Ovary (tissue), 7 donors: ENCODE measurements at regions not wholly inside any gene's neighbourhood (a gene's known extent, or its start where the extent isn't known, plus 50 kb on each side); places are given as distances from the start of the nearest gene placed in this dataset. TPM values are rescaled to one million over a fixed set of nuclear protein-coding genes. Genes with fewer than 3 reads are reported as not detected.

Source experiments
- DNase-seq, 5 donors: peaks; one replicate each; pipeline ENCODE4 v3.0.0-alpha.2; 2019 to 2020
- H3K27ac ChIP-seq, 2 donors: fragments of 200-600 bp; one replicate each; pipeline versions ENCODE4 v1.5.1 to v1.8.0; 2019 to 2022
- H3K27me3 ChIP-seq: fragments of 200-600 bp; one replicate; pipeline ENCODE4 v1.8.0; 2022
- H3K36me3 ChIP-seq: fragments of 200-600 bp; sonication (generic); one replicate; pipeline ENCODE4 v1.5.1; 2019
- H3K4me1 ChIP-seq: one replicate; pipeline ENCODE4 v1.8.1; 2013; ENCODE audit warnings: mild to moderate bottlenecking, moderate library complexity; ENCODE audit not compliant: insufficient read depth
- H3K4me3 ChIP-seq: fragments of 200-600 bp; sonication (generic); one replicate; pipeline ENCODE4 v1.5.1; 2017
- H3K9me3 ChIP-seq, 2 donors: fragments of 200-600 bp in 1 of 2; sonication (generic) in 1 of 2; one replicate each; pipeline versions ENCODE4 v1.5.1 to v1.8.1; 2013 to 2019; ENCODE audit warnings: mild to moderate bottlenecking in 1 of 2, moderate library complexity in 1 of 2
- CTCF ChIP-seq, 3 donors: fragments of 450-650 bp in 2 of 3; fragments of 200-600 bp in 1 of 3; IDR thresholded peaks; one replicate each; pipeline versions ENCODE4 v1.5.1 to v1.8.0; 2016 to 2022; ENCODE audit warnings: antibody characterized with exemption in 3 of 3, mild to moderate bottlenecking in 1 of 3
- EP300 ChIP-seq: sonication (generic); formaldehyde crosslinking; IDR thresholded peaks from one replicate; pipeline ENCODE4 v1.6.1; 2017; ENCODE audit warnings: antibody characterized with exemption
- POLR2A ChIP-seq: fragments of 450-650 bp; IDR thresholded peaks from one replicate; pipeline ENCODE4 v1.6.1; 2017; ENCODE audit warnings: antibody characterized with exemption, mild to moderate bottlenecking, moderate library complexity
- WGBS, 3 donors: extraction: QIAGEN DNeasy Blood & Tissue Kit in 1 of 3; methylation state at CpG; one replicate each; pipeline versions ENCODE4 v1.1.5 to v1.1.7; 2013 to 2017; 5-methylcytosine and 5-hydroxymethylcytosine counted together
- intact Hi-C, 4 donors: fragments of 100-400 bp; cut with DNase I; formaldehyde crosslinking; loops; one replicate each; pipeline versions ENCODE4 v1.11.0 to v1.15.1; 2022 to 2023
- small RNA-seq: library from RNA; depleted of rRNA; stranded (forward); fragments of <200 nt; gene quantifications from one replicate; pipeline ENCODE3, GENCODE V24; 2016
- donor health status: DM: no; HTN: no; CAD: no; lungs with moderate emphysema.
- donor health status: DM: no; HTN: no; CAD: no.
- donor health status: Bipolar disorder and iron deficiency.
- donor health status: DM: no; HTN: no; CAD: no.
- donor health status: DM: yes; HTN: yes; CAD: no.

GRCh38 chr1:232754930-232755329 is 50.3 kb upstream of the MAP10 start:
- no peak for DNase-seq
- H3K36me3 ChIP-seq, result no peaks in the 10 kb centered on the region
- intact Hi-C loops, result no loop called here
- H3K4me1 ChIP-seq, result no peaks in the 10 kb centered on the region
- no peak overlapping the region for H3K4me3 ChIP-seq
- WGBS, 3 donors, result 50 to 71% (median 58%) methylated on average over 1 of the region's 1 CpG
- no peaks in the 10 kb centered on the region for H3K9me3 ChIP-seq
- H3K27ac ChIP-seq, result no peak overlapping the region
- TF ChIP-seq EP300, result no peak
- TF ChIP-seq POLR2A, result no peak
- no peak for TF ChIP-seq CTCF (IDR thresholded peaks at IDR 0.05)
- H3K27me3 ChIP-seq, result no peaks in the 10 kb centered on the region

Small RNA genes lying in the stretch of these regions (small RNA-seq; reads per million reads assigned to genes)
- not detected for gene RNU6-1211P
